Mononuclear cell (primary cell): ENCODE measurements at regions not wholly inside any gene's neighbourhood (a gene's known extent, or its start where the extent isn't known, plus 50 kb on each side); places are given as distances from the start of the nearest gene placed in this dataset.
"Not testable (repeated sequence)": the region's sequence is repeated elsewhere in the genome, so short reads cannot be mapped to it uniquely, and the experiment has no call there.

ENCODE experiments used
- H3K27me3 ChIP-seq: 2 replicates; pipeline ENCODE4 v1.6.0; 2011; ENCODE audit warnings: low read length, control low read depth; ENCODE audit not compliant: insufficient read depth
- H3K4me1 ChIP-seq: 2 replicates; pipeline ENCODE4 v1.5.1; 2011; ENCODE audit warnings: mild to moderate bottlenecking, low read length, control low read depth; ENCODE audit not compliant: insufficient read depth
- H3K4me3 ChIP-seq: 2 replicates; pipeline ENCODE4 v1.5.1; 2011; ENCODE audit warnings: mild to moderate bottlenecking, low read length, moderate library complexity
- H3K9me3 ChIP-seq: 2 replicates; pipeline ENCODE4 v1.5.1; 2011; ENCODE audit warnings: low read depth, mild to moderate bottlenecking, control low read depth, low read length

GRCh38 chr12:126430921-126431320, 1365.7 kb downstream of the AACS start:
- Histone ChIP-seq H3K4me1 (no peaks in the 10 kb centered on the region), H3K27me3 (no peaks in the 10 kb centered on the region), H3K9me3 (no peaks in the 10 kb centered on the region), H3K4me3 (no peak overlapping the region)

GRCh38 chr12:126431767-126432166, 1366.5 kb downstream of the AACS start:
- no peaks in the 10 kb centered on the region for H3K4me1 ChIP-seq
- no peak overlapping the region for H3K4me3 ChIP-seq
- H3K9me3 ChIP-seq, result no peaks in the 10 kb centered on the region
- H3K27me3 ChIP-seq, result no peaks in the 10 kb centered on the region

- Histone ChIP-seq H3K4me1 (no peaks in the 10 kb centered on the region), H3K9me3 (no peaks in the 10 kb centered on the region), H3K4me3 (no peak overlapping the region), H3K27me3 (no peaks in the 10 kb centered on the region)
Observed at GRCh38 chr12:126432780-126433179, 1367.5 kb downstream of the AACS start.

- no peaks in the 10 kb centered on the region for H3K4me1 ChIP-seq
- H3K27me3 ChIP-seq, result no peaks in the 10 kb centered on the region
- H3K9me3 ChIP-seq, result no peaks in the 10 kb centered on the region
- no peak overlapping the region for H3K4me3 ChIP-seq
Observed at GRCh38 chr12:126434412-126434985, 1369.3 kb downstream of the AACS start.

- H3K4me3 ChIP-seq, result no peak overlapping the region
- no peaks in the 10 kb centered on the region for H3K4me1 ChIP-seq
- H3K9me3 ChIP-seq, result no peaks in the 10 kb centered on the region
- H3K27me3 ChIP-seq, result no peaks in the 10 kb centered on the region
Observed at GRCh38 chr12:126436041-126436440, 1370.8 kb downstream of the AACS start.

GRCh38 chr12:126437934-126438333, 1372.7 kb downstream of the AACS start:
- H3K9me3 ChIP-seq, result no peaks in the 10 kb centered on the region
- no peaks in the 10 kb centered on the region for H3K4me1 ChIP-seq
- H3K4me3 ChIP-seq, result no peak overlapping the region
- H3K27me3 ChIP-seq, result no peaks in the 10 kb centered on the region

GRCh38 chr12:126443977-126444376, 1378.7 kb downstream of the AACS start:
- Histone ChIP-seq H3K4me1 (no peaks in the 10 kb centered on the region), H3K9me3 (no peaks in the 10 kb centered on the region), H3K27me3 (no peaks in the 10 kb centered on the region), H3K4me3 (no peak overlapping the region)

- Histone ChIP-seq H3K4me3 (no peak overlapping the region), H3K4me1 (no peaks in the 10 kb centered on the region)
Observed at GRCh38 chr12:126447346-126447745, 1382.1 kb downstream of the AACS start.

GRCh38 chr12:126451809-126452208, 1386.6 kb downstream of the AACS start:
- no peaks in the 10 kb centered on the region for H3K27me3 ChIP-seq
- H3K4me1 ChIP-seq, result no peaks in the 10 kb centered on the region
- no peaks in the 10 kb centered on the region for H3K9me3 ChIP-seq
- no peak overlapping the region for H3K4me3 ChIP-seq

More at GRCh38 chr12:126447346-126447745, 1382.1 kb downstream of the AACS start:
- Histone ChIP-seq H3K27me3 (no peaks in the 10 kb centered on the region), H3K9me3 (no peaks in the 10 kb centered on the region)

- H3K4me1 ChIP-seq, H3K4me3 ChIP-seq, H3K9me3 ChIP-seq, H3K27me3 ChIP-seq: not testable (repeated sequence)
Observed at GRCh38 chr12:126452686-126453085, 1387.5 kb downstream of the AACS start.

- no peaks in the 10 kb centered on the region for H3K9me3 ChIP-seq
- H3K4me1 ChIP-seq, result no peaks in the 10 kb centered on the region
- no peak overlapping the region for H3K4me3 ChIP-seq
- no peaks in the 10 kb centered on the region for H3K27me3 ChIP-seq
Observed at GRCh38 chr12:126454581-126454980, 1389.3 kb downstream of the AACS start.

- Histone ChIP-seq H3K4me3 (no peak overlapping the region), H3K4me1 (no peaks in the 10 kb centered on the region), H3K9me3 (no peaks in the 10 kb centered on the region), H3K27me3 (no peaks in the 10 kb centered on the region)
Observed at GRCh38 chr12:126457776-126458175, 1392.5 kb downstream of the AACS start.

GRCh38 chr12:126464153-126464552, 1398.9 kb downstream of the AACS start:
- no peaks in the 10 kb centered on the region for H3K4me1 ChIP-seq
- H3K4me3 ChIP-seq, result no peak overlapping the region
- no peaks in the 10 kb centered on the region for H3K27me3 ChIP-seq
- no peaks in the 10 kb centered on the region for H3K9me3 ChIP-seq

- H3K4me3 ChIP-seq, result no peak overlapping the region
- H3K27me3 ChIP-seq, result no peaks in the 10 kb centered on the region
- H3K9me3 ChIP-seq, result no peaks in the 10 kb centered on the region
- no peaks in the 10 kb centered on the region for H3K4me1 ChIP-seq
Observed at GRCh38 chr12:126469211-126469610, 1404.0 kb downstream of the AACS start.

- Histone ChIP-seq H3K9me3 (no peaks in the 10 kb centered on the region), H3K4me1 (no peaks in the 10 kb centered on the region), H3K27me3 (no peaks in the 10 kb centered on the region), H3K4me3 (no peak overlapping the region)
Observed at GRCh38 chr12:126474703-126475102, 1409.5 kb downstream of the AACS start.

- Histone ChIP-seq H3K4me1 (no peaks in the 10 kb centered on the region), H3K9me3 (no peaks in the 10 kb centered on the region), H3K27me3 (no peaks in the 10 kb centered on the region), H3K4me3 (no peak overlapping the region)
Observed at GRCh38 chr12:126480451-126480850, 1415.2 kb downstream of the AACS start.
